ENCODE measurements at regions not wholly inside any gene's neighbourhood (a gene's known extent, or its start where the extent isn't known, plus 50 kb on each side); places are given as distances from the start of the nearest gene placed in this dataset.

- TF ChIP-seq CTCF (IDR thresholded peaks at IDR 0.05) (no peak), REST (IDR thresholded peaks at IDR 0.05; ENCODE audit: insufficient read depth in 1 of 2, low read depth in 2 of 2, low read length in 1 of 2) (no peak), POLR2AphosphoS5 (IDR thresholded peaks at IDR 0.05; ENCODE audit: low read depth, low read length) (no peak), SIN3A (IDR thresholded peaks at IDR 0.05; ENCODE audit: borderline replicate concordance, insufficient read depth, low read depth, low read length) (no peak), TCF7L2 (IDR thresholded peaks at IDR 0.05; ENCODE audit: low read depth, low read length) (no peak)
These were observed 697.0 kb upstream of the ACVR2A start for GRCh38 chr2:147147802-147148201.
